GM20000 (cell line): ENCODE measurements at regions not wholly inside any gene's neighbourhood (a gene's known extent, or its start where the extent isn't known, plus 50 kb on each side); places are given as distances from the start of the nearest gene placed in this dataset.
"Not testable (repeated sequence)": the region's sequence is repeated elsewhere in the genome, so short reads cannot be mapped to it uniquely, and the experiment has no call there.

Experiments
- DNase-seq: peaks from one replicate; pipeline ENCODE4 v3.0.0; 2012; ENCODE audit warnings: low spot score
- TF ChIP-seq, protein P1 (sequence below): IDR thresholded peaks from 2 replicates; pipeline ENCODE4 v1.5.1; 2012; ENCODE audit warnings: mild to moderate bottlenecking, control low read depth; ENCODE audit errors: extremely low read depth, missing control alignments

DNA sequence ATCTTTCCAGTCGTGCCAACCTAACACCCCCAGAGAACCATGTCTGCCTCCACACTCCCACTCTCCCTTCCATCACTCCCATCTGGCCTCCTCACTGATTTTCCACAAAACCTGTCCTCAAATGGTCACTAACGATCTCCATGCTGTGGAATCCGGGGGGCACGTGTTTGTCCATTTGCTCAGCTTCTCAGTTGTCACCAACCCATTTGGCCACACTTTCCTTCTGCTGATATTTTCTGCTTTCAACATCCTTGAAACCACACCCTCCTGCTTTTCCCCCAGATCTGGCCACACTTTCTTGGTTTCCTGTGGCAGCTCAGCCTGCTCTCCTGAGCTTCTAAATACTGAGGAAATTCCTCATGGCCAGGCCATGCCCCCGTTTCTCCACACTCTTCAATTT lies 257.2 kb upstream of the NSMCE3 start:
- TF ChIP-seq, protein P1, sequence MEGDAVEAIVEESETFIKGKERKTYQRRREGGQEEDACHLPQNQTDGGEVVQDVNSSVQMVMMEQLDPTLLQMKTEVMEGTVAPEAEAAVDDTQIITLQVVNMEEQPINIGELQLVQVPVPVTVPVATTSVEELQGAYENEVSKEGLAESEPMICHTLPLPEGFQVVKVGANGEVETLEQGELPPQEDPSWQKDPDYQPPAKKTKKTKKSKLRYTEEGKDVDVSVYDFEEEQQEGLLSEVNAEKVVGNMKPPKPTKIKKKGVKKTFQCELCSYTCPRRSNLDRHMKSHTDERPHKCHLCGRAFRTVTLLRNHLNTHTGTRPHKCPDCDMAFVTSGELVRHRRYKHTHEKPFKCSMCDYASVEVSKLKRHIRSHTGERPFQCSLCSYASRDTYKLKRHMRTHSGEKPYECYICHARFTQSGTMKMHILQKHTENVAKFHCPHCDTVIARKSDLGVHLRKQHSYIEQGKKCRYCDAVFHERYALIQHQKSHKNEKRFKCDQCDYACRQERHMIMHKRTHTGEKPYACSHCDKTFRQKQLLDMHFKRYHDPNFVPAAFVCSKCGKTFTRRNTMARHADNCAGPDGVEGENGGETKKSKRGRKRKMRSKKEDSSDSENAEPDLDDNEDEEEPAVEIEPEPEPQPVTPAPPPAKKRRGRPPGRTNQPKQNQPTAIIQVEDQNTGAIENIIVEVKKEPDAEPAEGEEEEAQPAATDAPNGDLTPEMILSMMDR, result no peak

DNA sequence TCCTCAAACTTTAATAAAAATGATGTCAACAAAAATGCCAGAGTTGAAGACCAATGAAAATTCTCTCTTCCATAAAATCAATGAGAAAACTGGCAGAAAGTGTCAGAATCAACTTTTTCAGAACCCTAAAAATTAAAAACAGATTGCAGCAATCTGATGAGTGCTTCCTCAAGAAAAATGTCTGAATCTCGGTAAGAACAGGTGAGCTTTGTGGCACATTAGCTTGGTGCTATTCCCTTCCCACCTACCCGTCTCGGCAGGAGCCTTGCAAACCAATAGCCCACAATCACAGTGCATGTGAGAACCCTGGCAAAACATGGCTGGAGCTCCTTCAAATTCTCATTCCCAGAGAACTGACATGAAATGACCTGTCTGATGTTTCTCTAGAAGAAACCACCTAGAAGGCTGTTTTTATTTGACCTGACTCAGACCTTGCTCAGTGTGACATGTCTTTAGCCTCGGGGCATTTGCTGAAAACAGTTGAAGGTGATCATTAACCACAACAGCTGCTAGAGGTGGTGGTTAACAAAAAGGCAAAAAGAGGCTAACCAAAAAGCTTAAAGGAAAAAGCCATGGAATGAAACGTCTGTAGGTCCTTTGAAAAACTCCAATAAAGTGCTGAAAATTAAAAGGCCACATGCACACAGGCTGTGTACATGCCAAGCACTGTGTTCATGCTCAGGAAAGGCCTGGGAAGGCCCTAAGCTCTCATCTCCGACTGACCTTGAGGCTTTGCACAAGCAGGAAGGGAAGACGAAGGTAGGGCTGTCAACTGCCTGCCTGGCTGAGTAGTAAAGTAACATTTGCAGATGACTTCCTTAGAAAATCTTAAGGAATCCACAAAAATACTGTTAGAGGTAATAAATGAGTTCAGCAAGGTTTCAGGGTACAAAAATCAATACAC lies 253.0 kb upstream of the NSMCE3 start:
- TF ChIP-seq, protein P1, result no peak
- no peak for DNase-seq

More for the DNA sequence above, 257.2 kb upstream of the NSMCE3 start:
- no peak for DNase-seq

DNA sequence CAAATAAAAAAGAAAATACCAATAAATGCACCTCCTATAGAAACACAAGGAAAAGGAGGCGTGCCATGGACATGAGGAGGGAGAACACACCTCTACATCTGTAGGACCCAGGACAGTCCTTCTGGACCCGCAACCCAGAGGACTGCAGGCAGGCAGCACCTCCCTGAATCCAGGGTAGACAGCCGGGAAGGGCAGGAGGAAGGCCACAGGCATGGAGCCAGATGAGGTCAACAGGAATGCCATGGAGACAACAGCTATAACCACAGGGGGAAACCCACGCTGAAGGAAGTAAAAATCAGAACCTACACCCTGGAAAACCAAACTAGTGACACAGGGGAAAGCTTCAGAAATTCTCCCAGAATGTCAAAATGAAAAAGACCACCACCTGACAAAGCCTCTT lies 248.8 kb upstream of the NSMCE3 start:
- TF ChIP-seq, protein P1, result no peak

DNA sequence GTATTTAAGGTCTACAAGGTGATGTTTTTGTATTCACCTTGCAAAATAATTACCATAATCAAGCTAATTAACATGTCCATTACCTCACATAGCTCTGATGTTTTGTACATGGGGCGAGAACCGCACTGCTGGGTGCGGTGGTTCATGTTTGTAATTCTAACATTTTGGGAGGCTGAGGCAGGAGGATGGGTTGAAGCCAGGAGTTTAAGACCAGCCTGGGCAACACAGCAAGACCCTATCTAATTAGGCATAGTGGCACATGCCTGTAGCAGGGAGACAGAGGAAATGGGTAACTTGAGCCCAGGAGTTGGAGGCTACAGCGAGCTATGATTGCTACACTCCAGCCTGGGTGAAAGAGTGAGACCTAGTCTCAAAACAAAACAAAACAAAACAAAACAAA lies 248.2 kb upstream of the NSMCE3 start:
- TF ChIP-seq, protein P1, result no peak
- no peak for DNase-seq

More for the DNA sequence above, 248.8 kb upstream of the NSMCE3 start:
- DNase-seq, result no peak

DNA sequence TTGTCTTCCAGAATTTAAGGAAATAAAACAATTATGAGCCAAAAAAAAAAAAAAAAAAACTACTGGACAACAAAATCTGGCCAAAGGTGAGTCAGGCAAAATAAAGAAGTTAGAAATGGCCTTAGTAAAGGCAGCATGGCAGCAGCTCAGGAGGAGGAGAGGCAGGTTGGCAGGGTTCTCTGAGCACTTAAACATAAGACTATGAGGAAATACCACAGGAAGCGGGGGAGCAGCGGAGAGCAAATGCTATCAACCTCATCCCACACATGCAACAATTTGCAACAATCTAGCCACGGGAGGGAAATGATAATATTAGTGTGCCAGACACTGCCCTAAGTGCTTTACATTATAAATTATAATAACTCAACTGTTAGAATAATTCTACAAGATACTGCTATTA lies 247.3 kb upstream of the NSMCE3 start:
- DNase-seq, result no peak
- TF ChIP-seq, protein P1, result no peak

DNA sequence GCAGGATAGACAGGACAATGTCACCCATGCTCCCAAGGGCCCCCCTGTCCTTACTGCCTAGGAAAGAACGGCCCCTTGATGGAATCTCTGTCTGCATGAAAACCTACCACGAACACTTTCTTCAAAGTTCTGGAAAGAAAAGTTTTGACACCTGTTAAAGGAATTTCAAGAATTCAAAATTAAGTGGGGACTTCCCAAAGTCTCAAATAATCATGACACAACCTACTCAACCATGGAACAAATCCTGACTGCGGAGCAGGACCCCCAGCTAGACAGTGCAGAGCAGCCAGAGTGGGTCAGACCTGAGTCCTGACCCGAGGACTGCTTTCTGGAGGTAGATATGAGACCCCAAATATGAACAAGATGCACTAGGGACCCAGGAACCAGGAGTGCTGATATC lies 245.3 kb upstream of the NSMCE3 start:
- TF ChIP-seq, protein P1, result no peak
- no peak for DNase-seq

DNA sequence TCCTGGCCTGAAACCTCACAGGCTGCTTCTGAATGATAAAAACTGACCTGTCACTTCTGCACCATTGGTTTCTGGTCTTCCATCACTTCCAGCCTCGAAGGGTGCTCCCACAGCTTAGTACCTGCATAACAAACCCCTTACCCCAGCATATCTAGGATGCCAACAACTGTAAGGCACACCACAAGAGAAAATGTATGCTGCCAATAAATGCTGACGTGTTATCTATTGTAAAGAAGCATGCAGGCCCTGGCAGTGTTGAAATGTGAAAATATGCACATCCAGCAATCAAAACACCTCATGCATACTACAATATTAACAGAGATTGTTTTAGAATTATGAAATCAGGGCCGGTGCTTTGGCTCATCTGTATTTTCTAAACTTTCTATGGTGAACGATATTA lies 242.0 kb upstream of the NSMCE3 start:
- no peak for DNase-seq
- TF ChIP-seq, protein P1, result no peak

DNA sequence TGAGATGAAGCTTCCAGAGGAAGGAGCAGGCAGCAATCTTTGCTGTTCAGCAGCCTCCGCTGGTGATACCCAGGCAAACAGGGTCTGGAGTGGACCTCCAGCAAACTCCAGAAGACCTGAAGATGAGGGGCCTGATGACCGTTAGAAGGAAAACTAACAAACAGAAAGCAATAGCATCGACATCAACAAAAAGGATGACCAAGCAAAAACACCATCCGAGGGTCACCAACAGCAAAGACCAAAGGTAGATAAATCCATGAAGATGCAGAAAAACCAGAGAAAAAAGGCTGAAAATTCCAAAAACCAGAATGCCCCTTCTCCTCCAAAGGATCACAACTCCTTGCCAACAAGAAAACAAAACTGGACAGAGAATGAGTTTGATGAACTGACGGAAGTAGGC lies 235.9 kb upstream of the NSMCE3 start:
- DNase-seq, result not testable (repeated sequence)
